ENCODE measurements at regions not wholly inside any gene's neighbourhood (a gene's known extent, or its start where the extent isn't known, plus 50 kb on each side); places are given as distances from the start of the nearest gene placed in this dataset.

DNA sequence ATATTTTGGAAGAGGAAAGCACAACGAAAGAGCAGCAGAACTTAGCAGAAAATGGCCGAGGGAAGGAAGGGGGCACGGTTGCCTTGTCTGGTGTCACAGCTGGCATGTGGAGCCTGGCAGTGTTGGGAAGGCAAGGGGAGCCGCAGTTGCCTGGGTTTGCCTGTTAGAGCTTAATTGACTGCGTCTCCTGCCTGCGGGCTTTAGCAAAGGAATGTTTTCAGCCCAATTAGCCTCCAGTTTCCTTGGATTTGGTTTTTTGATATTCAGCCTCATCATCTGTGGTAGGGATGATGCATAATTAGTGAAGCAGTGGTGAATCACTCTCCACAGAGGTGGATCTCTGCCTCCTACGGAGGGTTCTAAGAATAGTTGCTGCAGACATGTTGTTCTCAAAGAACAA lies 832.6 kb downstream of the QKI start:
- TF ChIP-seq, protein P1, sequence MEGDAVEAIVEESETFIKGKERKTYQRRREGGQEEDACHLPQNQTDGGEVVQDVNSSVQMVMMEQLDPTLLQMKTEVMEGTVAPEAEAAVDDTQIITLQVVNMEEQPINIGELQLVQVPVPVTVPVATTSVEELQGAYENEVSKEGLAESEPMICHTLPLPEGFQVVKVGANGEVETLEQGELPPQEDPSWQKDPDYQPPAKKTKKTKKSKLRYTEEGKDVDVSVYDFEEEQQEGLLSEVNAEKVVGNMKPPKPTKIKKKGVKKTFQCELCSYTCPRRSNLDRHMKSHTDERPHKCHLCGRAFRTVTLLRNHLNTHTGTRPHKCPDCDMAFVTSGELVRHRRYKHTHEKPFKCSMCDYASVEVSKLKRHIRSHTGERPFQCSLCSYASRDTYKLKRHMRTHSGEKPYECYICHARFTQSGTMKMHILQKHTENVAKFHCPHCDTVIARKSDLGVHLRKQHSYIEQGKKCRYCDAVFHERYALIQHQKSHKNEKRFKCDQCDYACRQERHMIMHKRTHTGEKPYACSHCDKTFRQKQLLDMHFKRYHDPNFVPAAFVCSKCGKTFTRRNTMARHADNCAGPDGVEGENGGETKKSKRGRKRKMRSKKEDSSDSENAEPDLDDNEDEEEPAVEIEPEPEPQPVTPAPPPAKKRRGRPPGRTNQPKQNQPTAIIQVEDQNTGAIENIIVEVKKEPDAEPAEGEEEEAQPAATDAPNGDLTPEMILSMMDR (IDR thresholded peaks at IDR 0.05; ENCODE audit: extremely low read depth, missing control alignments), result no peak
- DNase-seq (ENCODE audit: low spot score), result no peak

DNA sequence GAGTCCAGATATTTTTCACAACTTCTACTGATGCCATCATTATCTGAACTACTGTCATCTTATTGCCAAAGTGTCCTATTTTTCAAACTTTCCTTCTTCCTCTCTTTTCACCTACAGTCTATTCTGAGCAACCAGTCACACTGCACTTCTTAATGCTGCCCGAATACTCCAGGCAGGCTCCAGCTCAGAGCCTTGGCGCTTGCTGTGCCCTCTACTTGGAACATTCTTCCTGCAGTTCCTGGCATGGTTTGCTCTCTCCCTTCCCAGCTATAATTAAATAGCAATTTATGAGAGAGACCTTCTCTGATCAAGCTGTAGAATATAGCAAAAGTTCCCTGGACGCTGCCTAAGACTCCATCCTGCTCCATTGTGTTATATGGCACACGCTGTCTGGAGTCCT lies 831.6 kb downstream of the QKI start:
- TF ChIP-seq, protein P1 (IDR thresholded peaks at IDR 0.05; ENCODE audit: extremely low read depth, missing control alignments), result no peak
- DNase-seq (ENCODE audit: low spot score), result no peak

DNA sequence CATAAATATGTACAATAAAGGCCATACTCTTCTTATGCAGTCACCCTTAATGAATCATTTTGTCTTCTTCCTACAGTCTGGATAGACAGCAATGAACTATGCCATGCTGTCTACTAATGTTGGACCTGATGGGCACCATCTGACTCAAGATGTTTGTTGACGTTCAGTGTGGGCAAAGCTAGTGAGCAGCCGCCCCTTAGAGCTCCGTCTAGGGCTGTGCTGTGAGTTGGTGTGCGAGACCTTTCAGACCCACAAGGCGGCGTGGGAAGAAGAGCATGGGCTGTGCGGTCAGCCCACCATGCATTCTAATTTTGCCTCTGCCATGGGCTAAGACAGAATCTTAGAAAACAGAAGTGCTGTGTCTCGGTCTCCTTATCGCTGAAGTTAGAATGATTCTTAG lies 829.4 kb downstream of the QKI start:
- TF ChIP-seq, protein P1 (IDR thresholded peaks at IDR 0.05; ENCODE audit: extremely low read depth, missing control alignments), result no peak
- no peak for DNase-seq (ENCODE audit: low spot score)

DNA sequence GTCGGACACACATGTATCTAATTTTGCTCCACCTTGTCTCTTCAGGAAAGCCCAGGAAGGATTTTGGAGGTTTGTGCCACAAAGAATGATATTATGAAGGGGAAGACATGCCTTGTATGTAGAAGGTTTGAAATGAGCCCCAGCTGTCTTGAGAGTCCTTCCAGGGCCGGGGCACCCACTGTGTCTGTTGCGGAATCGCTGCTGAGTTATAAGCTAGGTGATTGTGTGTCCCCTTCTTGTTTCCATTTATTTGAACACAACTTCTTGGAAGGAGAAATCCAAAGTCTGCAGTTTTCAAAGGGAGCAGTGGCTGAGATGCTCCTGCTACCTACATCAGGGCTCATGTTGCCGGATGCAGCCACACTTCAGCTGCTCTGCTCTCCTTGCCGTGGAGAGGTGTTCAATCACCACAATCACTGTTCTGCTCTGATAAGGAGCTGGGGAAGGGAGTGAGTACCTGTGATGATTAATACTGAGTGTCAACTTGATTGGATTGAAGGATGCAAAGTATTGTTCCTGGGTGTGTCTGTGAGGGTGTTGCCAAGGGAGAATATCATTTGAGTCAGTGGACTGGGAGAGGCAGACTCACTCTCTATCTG lies 828.6 kb downstream of the QKI start:
- TF ChIP-seq, protein P1 (IDR thresholded peaks at IDR 0.05; ENCODE audit: extremely low read depth, missing control alignments), result no peak
- DNase-seq (ENCODE audit: low spot score), result no peak

DNA sequence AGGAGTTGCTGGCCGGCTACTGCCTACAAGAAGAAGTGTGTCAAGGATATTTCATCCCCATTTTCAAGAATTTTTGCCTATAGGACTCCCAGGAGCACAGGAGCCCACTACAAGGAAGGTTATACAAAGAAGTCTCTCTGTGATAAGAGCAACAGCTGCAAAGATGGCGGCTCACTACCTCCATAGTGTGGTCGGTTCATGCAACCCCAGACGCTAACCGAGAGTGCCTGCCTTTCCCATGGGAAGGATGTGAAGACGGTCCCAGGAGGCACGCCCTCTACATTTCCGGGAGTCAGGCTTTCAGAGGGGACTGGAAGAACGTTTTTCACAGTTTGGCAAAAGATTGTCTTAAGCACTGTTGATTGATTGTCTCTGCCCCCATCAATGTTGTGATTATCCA lies 816.3 kb downstream of the QKI start:
- no peak for DNase-seq (ENCODE audit: low spot score)
- TF ChIP-seq, protein P1 (IDR thresholded peaks at IDR 0.05; ENCODE audit: extremely low read depth, missing control alignments), result no peak

DNA sequence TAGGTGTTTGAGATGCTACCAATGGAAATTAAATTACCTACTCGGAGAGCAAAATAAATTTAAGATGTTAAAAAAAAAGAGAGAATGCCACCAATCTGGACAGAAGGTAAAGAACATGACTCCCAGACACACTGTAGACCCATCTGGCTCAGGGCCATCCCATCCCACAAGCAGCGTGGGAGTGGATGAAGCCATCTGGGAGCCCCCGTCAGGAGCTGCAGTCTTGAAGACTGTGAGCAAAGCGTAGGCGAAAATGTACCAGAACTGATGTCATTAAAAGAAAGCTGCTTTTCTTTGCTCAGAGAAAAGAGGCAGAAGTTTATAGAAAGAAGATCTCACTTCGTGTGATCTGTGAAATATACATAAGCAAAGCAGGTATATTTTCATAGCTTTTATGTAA lies 815.7 kb downstream of the QKI start:
- TF ChIP-seq, protein P1 (IDR thresholded peaks at IDR 0.05; ENCODE audit: extremely low read depth, missing control alignments), result no peak
- no peak for DNase-seq (ENCODE audit: low spot score)

DNA sequence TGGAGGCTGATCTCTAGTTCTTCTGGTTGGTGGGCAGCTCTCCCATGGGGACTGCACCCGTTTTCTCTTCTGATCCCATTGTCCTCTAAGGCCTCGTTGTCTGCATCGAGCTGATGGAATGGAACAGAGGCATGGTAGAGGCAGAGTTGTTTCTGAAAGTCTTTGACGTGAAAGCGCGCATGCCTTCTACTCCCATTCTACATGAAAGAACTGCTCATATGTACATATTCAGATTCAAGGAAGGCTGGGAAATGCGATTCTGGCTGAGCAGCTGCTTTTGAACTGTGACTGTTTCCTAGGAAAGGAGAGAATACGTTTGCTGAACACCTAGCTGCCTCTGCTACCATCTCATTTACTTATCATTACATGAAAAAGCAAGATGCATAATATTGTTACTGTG lies 815.2 kb downstream of the QKI start:
- TF ChIP-seq, protein P1 (IDR thresholded peaks at IDR 0.05; ENCODE audit: extremely low read depth, missing control alignments), result no peak
- no peak for DNase-seq (ENCODE audit: low spot score)

Data from GM20000 (cell line).